ENCODE measurements at regions not wholly inside any gene's neighbourhood (a gene's known extent, or its start where the extent isn't known, plus 50 kb on each side); places are given as distances from the start of the nearest gene placed in this dataset.
A peak's percentile ranks its signal among the peaks of the same experiment; 100 is the strongest.

DNA sequence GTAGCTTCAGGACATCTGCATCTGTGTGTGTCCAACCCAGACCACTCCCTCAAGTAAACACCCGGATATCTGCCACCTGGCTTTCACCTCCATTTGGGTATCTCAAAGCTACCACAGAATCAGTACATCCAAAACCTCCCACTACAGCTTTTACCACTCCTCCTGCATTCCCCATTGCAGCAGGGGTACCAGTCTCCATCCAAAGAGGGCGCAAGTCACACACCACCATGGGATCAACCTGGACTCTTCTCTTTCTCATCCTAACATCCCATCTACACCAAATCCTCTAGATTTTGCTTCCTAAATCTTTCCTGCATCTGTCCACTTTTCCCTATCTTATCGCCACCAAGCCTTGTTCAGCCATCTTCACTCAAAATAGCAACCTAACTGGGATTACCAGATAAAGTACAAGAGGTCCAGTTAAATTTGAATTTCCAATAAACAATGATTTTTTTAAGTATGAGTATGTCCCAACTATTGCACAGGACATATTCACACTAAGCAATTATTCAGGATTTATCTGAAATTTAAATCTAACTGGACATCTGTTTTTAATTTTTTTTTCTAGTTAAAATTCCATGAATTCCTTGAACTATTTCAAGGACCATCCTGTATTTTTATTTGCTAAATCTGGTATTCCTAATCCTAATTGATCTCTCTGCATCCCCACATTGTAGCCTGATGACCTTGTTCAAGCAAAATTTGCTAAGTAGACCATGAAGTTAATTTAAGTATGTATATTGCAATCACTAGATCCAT, 164.3 kb upstream of the MLN start:
- peak; percentile 16 for DNase-seq

DNA sequence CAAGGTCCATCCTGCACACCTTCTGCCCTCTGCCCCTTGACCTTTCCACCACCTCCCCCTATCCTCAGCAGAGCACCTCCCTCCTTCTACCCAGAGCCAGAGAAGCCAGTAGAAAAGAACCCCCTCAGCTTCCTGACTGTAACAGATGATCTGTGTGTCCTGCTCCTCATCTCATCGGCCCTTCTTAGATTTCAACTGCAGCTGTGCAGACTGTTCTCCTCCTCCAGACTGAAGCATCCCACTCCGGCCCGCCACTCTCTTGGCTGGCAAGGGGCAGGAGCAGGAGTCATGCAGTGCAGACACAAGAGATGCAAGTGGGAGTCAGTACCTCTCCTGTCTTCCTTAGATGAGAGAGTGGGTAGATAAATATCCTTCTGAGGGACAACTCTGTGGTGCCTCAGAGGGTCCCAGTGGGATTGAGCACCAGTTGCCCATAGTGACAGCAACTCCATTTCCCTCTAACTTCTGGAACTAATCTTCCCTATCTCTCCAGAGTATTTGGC, 163.5 kb upstream of the MLN start:
- no peak for DNase-seq

DNA sequence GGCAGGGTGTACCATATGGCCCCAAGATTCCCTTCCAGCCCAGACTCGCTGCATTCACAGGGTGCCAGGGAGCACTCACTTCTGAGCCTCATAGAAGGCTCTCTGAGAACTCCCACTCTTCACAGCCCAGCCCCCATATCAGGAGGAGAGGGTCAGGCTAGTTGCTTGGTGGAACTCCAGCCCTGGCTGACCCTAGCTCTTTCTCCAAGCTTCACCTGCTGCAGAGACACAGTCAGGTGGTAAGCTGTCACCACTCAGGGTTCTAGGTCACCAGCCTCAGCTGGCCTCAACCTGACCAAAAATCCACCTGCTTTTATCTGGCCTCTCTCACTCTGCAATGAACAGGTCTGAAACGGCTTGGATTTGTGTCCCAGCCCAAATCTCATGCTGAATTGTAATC, 162.7 kb upstream of the MLN start:
- DNase-seq: no peak

DNA sequence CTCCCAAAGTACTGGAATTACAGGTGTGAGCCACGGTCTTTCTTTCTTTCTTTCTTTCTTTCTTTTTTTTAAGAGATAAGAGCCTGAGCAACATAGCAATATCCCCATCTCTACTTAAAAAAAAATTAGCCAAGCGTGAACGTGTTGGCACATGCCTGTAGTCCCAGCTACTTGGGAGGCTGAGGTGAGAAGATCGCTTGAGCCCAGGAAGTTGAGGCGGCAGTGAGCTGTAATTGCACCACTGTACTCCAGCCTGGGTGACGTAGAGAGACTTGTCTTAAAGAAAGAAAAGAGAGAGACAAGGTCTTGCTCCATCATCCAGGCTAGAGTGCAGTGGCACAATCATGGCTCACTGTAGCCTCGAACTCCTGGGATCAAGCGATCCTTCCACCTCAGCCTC, 162.0 kb upstream of the MLN start:
- no peak for DNase-seq

DNA sequence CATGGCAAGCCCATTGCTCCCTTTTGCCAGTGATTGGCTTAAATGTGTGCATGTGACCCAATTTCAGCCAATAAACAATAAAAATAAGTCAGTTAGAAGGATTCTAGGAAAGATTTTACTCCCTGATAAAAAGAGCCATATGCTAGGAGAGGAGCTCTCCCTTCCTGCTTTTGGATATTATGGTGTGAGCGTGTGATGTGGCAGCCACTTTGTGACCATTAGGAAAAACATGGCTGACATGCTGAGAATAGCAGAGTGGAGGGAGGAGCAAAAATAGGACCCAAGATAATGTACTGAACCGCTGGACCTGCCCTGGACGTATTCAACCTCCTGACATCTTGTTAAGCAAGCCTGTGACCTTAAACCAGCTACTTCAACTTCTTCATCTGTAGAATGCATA, 160.6 kb upstream of the MLN start:
- DNase-seq: no peak

DNA sequence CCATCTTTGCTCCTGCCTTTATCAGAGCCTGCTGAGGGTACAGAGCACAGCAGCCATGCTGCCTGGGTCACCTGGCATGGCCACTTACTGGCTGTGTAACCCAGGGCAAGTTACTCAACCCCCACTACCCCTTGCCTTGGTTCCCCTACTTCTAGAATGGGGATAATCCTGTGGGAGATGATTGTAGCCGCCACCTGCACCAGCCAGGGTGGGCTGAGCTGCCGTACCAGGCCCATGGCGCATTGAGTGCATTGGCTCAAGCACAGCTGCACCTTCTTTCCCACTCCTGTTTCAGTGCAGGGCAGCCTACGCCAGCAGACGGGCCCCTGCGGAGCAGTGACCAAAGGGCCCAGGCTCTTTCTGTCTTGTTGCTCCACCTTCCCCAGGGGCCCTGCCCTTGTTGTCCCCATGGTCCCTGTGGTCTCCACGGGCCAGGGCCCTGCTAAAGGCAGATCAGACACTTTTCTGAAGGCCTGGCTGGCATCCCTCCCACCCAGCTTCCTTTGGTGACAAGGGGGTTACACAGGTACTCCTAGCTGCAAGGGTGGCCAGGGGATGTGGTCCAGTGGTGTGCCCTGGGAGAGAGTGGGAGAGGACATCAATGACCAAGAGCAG, 159.4 kb upstream of the MLN start:
- DNase-seq: no peak

DNA sequence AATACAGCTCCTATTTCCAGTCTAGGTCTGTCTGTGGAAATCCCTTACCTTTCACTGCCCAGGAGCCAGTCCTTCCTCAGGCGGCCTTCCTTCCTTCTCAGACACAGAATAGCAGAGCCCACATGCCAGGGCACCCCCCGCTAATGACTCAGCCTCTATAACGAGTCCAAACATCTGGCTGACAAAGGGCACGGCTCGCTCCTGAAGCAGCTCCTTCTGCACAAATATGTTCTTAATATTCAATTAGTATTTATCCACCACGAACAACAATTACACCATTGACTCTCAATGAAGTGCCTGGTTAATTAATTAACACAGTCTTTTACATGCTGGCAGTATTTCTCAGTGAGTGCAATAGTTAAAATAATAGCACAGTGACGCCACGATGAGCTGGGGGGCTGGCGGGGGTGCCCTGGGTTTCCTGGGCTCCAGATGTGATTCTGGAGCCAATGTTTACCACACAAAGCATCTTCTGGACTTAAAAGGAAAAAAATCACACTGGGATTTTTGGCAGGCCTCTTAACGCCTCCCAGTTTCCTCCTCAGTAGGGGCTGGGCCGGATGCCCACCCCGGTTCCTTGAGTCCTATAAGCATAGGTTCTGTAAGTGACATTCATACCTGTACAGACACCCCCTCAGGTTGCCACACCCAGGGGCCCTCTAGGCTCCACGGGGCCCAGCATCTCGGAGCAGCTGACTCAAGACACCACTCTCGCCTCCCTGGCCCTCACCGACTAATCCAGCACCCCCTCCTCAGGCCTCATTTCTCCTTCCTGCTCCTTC, 158.6 kb upstream of the MLN start:
- DNase-seq: peak; percentile 19

DNA sequence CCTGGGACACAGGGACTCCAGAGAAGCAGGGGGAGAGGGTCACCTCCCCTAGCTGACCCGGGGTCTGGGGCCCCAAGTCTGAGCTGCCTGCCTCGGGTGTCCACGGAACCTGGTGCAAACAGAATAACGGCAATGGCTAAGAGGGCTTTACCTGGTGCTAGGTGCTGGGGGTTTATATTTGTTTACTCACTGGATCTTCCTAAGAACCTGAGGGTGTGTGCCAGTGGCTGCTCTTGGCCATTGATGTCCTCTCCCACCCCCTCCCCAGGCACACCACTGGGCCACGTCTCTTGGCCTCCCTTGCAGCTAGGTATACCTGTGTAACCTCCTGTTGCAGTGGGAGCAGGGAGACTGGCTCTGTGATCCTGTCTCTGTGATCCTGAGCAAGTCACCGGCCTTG, 157.9 kb upstream of the MLN start:
- DNase-seq: no peak

DNA sequence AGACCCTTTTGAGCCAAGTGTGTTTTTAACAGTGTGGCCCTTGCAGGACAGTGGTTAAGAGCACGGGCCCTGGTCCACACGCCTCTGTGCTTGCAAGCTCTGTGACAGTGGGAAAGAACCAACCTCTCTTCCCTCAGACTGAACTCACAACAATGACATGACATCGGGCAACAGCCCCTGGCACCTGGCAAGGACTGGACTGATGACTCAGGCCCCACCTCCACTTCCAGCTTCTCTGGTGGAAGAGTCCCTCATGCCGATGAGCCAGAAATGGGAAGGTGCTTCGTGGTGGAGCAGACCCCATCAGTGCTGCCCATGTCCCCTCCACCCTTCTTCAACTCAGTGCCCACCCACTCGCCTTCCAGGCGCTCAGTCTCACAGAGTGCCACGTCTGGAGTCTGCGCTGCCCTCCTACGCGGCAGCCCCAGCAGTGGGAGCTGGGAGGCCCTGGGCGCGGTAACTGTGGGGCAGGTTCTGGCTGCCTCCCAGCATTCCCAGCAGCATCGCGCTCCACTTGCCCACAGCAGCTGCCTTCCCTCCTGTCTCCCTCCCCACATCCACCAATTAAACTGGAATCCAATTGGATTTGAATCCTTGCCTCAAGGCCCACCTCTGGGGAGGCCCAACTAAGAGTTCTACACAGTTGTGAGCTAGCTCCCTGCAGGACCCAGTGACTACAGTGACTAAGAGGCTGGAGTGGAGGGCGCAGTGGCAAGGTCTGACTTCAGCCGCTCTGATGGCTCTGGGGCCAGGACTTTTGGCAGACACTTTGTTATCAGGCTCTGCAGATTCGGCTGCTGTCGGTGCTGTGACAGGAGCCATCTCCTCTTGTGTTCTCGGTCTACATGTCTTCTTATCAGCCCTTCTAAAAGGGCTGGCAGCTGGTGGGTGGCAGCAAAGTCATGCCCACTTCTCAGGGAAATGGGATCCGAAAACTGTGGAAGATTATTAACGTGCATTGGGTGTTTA, 156.8 kb upstream of the MLN start:
- DNase-seq: no peak

DNA sequence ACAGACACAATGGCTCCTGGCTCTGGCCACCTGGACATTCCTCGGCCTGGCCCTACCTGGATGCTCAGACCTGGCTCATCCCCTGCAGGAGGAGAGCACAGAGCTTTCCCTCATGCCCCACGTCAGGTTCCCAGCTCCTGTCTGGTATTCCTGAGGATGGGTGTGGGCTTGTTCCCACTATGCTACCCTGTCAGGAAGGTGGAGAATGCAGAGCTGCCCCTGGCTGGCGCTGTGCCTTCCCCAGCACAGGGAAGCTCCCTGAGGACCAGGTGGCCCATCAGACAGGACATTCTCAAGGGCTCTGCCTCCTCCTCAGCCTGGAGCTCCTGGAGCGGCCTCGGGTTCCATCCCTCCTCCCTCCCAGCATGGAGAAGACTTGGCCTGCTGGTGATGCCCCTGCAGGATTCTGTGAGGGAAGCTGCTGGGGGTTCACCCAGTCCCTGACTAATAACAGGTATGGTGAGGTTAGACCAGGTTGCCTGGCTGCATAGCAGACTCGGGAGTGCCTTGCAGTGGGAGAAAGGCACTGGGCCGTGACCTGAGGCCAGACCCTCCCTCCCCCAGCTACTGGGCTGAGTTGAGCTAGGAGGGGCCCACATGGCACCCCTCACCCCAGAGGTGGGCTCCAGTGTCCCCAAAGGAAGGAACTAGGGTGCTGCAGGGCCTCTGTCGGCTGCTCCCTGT, 156.0 kb upstream of the MLN start:
- no peak for DNase-seq

DNA sequence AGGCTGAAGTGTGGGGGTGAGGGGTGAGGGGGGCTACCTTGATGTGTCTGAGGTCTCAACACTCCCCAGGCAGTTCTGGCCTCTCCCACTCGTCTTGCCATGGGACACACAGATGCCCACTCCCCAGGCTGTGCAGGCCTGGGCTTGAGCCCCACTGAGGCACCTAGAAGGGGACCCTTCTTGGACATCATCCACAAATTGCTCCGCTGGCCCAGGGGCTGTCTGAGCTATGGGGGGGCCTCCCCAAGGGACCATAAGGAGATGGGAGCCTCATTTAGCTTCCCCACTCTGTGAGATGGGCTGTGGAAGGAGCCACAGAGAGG, 155.5 kb upstream of the MLN start:
- no peak for DNase-seq

DNA sequence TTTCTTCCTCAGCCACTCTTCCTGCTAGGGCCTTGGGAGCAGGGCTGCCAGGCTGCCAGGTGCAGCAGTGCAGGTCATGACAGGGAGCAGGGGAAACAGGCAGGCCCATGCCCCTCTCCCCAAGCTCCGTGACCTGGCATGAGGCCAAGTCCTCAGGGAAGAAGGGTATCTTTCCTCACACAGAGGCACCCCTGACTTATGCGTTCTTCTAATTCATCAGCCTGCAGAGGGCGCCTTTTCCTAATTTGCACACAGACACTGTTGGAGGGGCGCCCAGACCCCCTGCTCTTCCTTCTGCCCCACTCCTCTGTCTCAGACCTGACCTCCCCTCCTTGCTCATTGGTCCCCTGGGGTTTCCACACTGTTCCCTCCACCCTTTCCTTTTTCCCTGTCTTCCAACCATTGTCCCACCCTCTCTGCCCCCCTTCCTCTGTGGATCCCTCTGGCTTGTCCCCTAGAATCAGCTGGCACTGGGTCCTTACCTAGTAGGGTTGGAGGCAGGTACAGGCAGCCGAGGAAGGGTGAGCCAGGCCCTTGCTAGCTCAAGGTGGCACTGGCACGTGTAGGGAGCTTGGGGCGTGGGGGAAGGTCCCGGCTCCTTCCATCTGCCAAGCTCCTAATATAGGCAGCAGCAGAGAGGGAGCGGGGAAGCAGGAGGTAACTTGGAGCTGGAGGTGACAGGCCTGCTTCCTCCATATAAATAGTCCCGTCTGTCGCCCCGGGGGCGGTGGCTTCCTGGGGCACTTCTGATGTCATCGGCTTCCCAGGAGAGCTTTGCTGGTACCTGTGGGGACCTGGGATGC, 154.9 kb upstream of the MLN start:
- DNase-seq: no peak

DNA sequence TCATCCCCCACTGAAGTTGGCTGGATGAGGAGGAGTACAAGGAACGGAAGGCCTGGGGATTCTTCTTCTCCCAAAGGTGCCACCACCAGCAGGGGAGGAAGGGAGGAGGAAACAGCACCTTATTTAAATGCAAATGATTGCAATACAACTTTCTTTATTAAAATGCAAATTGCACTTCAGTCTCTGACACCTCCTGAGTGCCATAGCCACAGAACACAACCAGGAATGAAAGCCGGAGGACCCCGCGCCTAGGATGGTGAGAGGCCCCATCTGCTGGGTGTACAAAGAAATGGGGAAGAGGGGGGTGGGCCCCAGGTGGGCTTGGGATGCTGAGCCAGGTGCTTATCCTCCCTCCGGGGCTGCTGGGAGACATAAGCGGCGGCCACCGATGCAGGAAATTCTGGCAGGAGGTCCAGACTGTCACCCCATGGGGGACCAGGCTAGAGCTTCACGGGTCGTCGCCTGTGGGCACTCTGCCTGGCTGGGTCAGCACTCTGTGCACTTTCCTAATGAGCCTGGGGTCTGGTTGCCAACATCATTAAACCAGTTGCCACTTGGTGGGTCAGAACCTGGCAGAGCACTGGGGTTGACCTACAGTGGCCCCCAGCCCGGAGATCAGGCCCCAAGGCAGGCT, 154.2 kb upstream of the MLN start:
- DNase-seq: no peak

DNA sequence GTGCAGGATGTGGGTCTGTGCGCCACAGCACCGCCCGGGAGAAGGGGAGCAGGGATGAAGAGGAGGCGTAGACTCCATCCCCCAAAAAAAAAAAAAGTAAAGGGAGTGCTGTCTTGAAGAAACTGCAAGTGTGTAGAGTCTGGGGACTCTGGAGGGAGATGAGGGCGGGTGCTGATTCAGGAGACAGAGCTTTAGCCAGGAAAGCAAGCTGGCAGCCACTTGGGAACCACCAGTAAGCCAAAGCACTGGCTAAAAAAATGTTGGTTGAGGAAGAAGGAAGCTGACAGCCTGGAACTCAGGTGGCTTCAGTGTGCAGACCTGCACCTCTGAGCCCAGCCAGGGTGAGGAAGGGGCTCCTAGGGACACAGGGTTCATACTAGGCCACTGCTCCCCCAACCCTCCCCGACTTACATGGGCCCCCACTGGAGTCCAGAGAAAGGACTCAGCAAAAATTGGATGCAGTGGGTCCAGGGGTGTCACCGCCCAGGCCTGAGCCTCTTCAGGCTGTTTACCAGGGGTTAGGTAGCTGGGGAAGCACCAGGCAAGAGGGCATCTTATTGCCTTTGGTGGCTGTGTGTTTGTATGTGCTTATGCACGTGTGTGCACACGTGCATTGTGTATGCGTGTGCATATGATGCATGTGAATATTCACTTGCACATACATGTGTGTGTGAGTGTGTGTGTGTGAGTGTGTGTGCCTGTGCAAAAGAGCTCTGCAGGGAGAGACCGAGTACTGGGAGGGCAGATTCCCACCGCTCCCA, 153.5 kb upstream of the MLN start:
- DNase-seq: no peak

DNA sequence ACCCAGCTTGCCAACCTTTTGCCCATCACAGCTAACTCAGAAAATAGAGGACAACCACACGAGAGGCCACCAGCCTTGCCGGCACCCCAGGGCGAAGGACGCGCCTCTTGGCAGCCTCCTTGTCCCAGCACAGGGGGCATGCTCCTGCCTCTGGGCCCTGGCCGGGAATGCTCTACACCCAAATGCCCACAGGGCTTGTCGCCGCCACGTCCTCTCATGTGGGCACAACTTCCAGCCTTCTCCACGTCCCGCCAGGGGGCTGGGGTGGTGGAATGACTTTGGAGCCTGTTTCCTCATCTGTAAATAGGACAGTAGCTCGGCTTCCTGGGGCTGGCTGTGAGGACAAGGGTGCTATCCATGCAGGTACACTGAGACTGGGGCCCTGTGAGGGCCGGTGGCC, 152.4 kb upstream of the MLN start:
- DNase-seq: no peak

DNA sequence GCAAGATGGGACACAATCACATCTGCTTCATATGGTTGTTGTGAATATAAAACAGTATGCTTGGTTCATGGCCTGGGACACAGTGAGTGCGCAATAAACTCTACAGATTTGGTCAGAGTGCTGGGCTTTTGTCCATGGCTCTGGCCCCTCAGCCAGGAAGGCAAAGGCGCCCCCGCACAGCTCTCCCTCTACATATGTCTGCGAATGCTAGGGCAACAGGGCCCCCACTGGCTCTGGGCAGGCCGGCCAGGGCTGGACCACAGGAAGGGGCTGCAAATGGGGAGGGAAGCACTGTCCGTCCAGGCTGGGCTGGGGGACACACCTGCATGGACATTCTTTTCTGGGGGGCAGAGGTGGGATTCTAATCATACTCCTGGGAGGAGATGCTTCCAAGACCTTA, 151.8 kb upstream of the MLN start:
- no peak for DNase-seq

DNA sequence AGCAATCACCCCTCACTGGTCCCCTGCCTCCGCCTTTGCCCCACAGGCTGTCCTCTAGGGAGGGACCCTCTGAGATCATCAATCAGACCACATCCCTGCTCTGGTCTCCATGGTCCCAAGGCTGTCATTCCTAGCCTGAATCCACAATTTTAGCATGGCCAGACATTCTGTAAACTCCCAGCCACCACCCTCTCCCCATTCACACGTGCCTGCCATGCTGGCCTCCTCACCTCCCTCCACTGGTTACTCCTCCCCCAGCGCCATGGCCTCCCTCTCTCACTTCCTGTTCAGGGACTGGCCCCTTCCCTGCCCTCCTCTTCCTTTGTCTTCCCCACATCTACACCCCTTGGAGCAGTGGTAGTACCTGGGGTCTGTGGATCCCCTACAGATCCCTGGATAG, 150.7 kb upstream of the MLN start:
- DNase-seq: no peak

DNA sequence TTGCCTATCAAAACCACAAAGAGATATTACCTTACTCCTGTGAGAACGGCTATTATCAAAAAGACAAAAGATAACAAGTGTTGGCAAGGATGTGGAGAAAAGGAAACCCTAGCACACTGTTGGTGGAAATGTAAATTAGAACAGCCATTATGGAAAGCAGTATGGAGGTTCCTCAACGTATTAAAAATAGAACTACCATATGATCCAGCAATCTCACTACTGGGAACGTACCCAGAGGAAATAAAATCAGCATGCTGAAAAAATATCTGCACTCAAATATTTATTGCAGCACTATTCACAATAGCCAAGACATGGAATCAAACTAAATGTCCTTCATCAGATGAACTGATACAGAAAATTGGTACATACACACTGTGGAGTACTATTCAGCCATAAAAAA, 149.4 kb upstream of the MLN start:
- DNase-seq: no peak

DNA sequence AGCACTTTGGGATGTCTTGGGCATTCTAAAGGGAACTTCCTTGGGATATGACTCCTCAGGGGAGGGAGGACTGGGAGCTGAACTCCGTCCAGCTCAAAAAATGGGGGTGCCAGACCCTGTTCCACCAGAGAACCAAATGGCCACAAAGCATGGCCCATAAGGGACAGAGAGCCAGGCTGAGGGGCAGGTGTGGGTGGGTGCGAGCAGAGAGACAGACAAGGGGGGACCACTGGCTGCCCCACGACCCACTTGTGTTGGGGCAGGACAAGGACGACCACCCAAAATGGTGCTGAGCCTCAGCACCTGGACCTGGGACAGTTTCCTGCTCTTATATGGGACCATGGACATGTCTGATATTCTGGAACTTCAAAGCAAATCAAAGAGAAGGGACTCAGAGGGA, 148.2 kb upstream of the MLN start:
- no peak for DNase-seq
